22Rv1 (cell line): ENCODE measurements at regions not wholly inside any gene's neighbourhood (a gene's known extent, or its start where the extent isn't known, plus 50 kb on each side); places are given as distances from the start of the nearest gene placed in this dataset.

Experiments
- ZFX ChIP-seq: fragments of 450-650 bp; IDR thresholded peaks from 2 replicates; pipeline ENCODE4 v1.6.1; 2017; ENCODE audit warnings: antibody characterized with exemption, borderline replicate concordance
- TF ChIP-seq, protein P1 (sequence below): fragments of 450-650 bp; IDR thresholded peaks from 2 replicates; pipeline ENCODE4 v1.5.1; 2017; ENCODE audit warnings: mild to moderate bottlenecking

DNA sequence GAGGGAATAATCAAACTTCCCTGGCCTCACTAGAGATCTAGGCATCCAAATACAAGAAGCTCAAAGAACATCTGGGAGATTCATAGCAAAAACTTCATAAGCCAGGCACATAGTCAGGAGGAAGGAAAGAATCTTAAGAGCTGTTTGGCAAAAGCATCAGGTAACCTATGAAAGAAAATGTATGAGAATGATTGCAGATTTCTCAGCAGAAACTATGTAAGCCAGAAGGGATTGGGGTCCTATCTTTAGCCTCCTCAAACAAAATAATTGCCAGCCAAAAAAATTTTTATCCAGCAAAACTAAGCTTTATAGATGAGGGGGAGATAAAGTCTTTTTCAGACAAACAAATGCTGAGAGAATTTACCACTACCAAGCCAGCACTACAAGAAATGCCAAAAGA lies 1036.3 kb downstream of the TBL1XR1 start:
- TF ChIP-seq, protein P1, sequence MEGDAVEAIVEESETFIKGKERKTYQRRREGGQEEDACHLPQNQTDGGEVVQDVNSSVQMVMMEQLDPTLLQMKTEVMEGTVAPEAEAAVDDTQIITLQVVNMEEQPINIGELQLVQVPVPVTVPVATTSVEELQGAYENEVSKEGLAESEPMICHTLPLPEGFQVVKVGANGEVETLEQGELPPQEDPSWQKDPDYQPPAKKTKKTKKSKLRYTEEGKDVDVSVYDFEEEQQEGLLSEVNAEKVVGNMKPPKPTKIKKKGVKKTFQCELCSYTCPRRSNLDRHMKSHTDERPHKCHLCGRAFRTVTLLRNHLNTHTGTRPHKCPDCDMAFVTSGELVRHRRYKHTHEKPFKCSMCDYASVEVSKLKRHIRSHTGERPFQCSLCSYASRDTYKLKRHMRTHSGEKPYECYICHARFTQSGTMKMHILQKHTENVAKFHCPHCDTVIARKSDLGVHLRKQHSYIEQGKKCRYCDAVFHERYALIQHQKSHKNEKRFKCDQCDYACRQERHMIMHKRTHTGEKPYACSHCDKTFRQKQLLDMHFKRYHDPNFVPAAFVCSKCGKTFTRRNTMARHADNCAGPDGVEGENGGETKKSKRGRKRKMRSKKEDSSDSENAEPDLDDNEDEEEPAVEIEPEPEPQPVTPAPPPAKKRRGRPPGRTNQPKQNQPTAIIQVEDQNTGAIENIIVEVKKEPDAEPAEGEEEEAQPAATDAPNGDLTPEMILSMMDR, result no peak
- no peak for TF ChIP-seq ZFX
